ENCODE measurements at regions not wholly inside any gene's neighbourhood (a gene's known extent, or its start where the extent isn't known, plus 50 kb on each side); places are given as distances from the start of the nearest gene placed in this dataset.
A peak's percentile ranks its signal among the peaks of the same experiment; 100 is the strongest.
"Not testable (repeated sequence)": the region's sequence is repeated elsewhere in the genome, so short reads cannot be mapped to it uniquely, and the experiment has no call there.

DNA sequence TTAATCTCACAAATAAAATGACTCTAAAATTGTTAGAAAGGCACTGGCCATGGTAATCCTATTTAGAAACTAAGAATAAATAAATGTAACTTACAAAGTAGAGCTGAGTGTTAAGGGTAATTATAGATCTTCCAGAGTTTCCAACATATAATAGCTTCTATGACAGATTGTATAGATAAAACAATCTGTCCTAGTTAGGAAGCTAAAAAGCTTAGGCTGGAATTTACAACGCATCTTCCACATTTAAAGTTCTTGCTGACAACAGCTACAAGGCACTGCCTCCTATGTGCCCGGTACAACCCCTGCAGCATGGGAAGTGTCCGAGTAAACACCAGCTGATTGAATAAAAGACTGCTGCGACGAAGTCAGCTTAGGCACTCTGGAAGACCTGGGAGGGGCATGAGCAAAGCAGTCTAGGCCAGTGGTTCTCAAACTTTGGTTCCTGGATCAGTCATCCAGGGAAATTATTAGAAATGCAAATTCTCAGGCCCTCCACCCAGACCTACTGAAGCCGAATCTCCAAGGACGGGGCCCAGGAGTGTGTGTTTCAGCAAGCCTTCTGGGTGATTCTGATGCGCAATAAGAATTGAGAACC is 635.6 kb upstream of the TBX3 start:
- no peak for DNase-seq

DNA sequence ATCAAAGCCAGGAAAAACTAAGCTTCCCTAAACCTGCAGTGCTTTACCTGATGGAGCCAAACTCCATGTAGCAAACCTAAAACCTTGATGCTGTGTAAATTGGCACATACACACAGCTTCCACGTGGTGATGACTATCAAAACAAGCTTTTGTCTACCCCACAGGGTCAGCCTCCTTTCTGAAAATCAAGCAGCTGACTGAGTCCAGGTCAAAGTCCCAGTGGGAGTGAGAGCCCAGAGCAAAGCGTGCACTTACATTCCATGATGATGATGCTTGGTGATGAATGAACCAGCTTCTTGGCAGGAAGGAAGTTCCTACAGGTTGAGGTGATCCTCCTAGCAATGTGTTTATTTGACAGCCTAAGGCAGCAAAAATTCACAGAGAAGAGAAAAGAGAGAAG is 630.0 kb upstream of the TBX3 start:
- DNase-seq = no peak

DNA sequence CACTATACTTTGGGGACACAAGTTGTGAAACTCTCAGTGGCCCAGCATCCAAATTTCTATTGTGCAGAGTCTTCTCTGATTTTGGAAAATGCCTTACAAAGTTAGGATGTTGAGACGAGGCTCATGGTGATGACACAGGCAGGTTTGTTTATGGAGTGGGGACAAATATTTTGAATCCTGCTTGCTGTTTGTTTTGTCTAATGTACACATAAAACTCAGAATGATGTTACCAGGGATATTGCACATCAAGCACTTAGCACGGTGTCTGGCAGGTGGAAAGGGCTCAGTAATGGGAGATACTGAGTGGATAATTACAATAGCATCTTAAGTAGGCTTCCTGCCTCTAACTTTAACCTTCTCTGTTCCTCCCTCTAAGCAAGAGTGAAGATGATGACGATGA is 628.9 kb upstream of the TBX3 start:
- no peak for DNase-seq

DNA sequence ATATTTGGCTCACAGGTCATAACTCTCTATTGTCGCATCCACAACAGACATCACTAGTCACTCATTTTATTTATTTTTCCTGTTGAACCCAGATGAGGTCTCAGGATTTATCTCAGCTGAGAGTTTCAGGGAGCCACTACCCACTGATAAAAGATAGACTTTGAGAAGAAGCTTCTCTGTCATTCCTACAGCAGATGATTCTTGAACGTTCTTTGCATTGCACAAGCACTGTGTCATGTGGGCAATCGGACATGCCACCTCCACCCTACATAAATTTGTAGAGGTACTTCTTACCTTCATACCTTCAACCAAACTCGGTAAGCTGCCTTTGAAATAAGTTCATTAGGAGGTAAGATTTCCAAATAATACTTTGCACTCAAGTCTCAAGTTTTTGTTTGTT is 627.9 kb upstream of the TBX3 start:
- no peak for DNase-seq

DNA sequence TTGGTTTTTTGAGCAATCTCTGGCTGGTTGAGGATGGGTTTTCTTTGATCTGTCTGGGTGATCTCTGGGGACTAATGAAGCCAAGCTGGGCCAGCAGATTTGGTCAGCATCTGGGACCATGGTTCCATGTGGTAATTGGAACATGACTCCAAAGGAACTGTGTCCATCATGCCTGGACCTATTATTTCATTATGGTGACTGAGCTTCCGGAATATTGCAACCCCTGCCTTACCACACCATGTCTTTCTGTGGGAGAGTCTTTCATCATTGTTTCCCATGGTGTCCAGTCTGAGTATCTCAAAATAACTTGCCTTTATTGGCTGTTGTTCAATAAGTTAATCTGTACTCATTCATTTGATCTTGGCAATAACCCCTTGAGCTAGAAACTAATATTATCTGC is 624.9 kb upstream of the TBX3 start:
- DNase-seq = no peak

GRCh38 chr12:115306380-115306779 is 622.4 kb upstream of the TBX3 start:
- no peak for DNase-seq

GRCh38 chr12:115305867-115306266 is 621.9 kb upstream of the TBX3 start:
- DNase-seq = no peak

DNA sequence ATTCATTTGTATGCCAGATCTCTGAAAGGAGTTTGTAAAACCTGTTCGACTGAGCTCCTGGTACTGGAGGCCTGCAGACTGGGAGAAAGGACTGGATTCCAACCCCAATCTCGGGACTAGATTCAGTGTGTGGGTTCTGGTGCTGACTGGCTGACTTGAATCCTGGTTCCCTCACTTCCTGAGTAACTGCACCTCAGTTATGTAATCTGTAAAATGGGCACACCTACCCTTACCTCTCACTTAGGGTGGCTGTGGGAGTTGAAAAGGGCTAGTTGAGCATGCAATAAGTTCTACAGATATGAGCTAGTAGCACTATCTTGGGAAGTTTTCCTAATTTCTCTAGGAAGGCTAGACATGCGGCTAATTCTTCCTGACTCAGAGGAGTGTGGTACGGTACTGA is 621.3 kb upstream of the TBX3 start:
- no peak for DNase-seq

DNA sequence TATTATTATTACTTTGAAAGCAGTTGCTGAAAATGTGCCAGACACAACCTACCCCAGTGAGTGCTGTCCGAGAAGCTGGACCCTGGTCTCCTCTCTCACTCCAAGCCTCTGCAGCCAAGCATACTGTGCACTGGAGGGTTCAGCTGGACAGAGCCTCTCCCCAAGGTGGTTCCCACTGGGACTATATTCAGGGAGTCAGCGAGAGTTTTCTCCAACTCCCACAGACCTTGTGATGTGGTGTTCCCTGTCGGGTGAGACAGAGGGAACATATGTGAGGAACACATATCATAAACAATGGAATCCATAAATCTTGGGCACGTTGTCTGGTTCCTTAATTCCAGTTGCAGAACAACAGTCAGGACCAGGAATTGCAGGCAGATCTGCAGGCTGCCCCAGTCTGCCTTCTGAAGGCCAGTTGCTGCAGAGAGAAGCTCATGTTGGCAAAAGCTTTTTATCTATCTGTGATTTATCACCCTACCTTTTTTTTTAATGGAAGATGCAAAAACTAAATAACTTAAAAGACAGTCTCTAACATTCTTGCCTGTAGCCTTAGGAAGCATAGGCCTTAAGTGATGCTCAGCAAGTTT is 619.8 kb upstream of the TBX3 start:
- no peak for DNase-seq

DNA sequence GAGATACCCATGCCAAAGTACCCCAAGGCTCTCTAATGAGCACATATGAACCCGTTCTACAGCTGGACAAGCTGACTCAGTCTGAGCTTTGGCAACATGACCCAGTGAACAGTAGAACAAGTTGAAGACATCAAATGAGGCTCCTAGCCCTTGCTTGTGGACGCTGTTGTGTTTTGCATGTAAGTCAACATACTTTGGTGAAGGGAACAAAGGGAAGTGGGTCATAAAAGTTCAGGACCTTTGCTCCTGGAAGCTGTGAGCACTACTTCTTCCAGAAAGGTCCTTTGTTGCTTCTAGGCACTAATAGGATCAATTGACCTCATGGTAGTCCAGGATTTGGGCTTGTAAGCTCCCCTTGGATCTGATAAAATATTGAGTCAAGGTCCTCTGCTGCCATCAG is 613.5 kb upstream of the TBX3 start:
- DNase-seq = no peak

DNA sequence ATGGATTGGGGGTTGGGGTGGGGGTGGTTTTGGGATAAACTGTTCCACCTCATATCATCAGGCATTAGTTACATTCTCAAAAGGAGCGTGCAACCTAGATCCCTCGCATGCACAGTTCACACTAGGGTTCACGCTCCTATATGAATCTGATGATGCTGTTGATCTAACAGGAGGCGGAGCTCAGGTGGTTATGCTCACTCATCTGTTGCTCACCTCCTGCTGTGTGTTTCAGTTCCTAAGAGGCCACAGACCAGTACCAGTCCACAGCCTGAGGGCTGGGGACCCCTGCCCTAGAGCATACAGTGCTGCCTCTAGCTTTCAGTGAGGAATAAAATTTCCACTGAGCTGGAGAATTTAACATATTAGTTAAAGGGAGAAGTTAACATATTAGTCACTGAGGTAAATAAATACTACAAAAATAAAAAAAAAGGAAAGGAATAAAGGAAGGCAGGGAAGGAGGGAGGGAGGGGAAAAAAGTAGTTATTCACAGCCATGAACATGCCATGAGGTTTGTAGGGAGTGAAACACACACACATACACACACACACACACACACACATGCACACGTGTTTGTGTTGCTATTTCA is 612.7 kb upstream of the TBX3 start:
- DNase-seq = no peak

- no peak for DNase-seq
Observed at GRCh38 chr12:115295886-115296285, 611.9 kb upstream of the TBX3 start.

DNA sequence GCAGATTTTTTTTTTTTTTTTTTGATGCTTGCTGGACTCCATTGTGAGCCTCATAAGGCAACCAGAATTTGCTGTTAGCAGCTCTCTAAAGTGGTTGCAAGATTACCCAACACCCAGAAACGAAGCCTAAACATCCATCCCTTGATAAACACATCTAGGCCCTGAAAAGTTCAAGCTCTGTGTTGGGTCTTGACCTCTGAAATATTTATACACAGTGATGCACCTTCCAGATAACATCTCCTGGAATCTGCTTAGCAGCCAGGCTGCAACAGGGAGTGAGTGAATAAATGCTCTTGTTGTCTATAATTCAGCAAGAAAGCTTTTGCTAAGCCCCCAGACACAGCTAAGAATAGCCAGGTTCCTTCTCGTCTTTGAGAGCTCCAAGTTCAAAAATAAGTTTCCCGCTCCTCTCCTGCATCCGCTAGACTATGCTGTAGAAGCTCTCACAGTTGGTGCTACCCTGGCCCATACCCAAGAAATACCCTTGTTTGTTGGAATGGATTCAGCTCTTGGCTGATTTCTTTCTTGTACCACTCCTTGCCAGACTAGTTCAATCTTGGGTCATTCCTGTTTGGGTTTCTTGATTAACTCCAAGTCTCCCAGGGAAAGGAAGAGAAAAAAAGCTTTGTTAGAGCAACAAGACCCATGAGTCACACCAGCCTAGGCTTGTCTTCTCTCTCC is 610.6 kb upstream of the TBX3 start:
- DNase-seq = peak; percentile 12 to 14

DNA sequence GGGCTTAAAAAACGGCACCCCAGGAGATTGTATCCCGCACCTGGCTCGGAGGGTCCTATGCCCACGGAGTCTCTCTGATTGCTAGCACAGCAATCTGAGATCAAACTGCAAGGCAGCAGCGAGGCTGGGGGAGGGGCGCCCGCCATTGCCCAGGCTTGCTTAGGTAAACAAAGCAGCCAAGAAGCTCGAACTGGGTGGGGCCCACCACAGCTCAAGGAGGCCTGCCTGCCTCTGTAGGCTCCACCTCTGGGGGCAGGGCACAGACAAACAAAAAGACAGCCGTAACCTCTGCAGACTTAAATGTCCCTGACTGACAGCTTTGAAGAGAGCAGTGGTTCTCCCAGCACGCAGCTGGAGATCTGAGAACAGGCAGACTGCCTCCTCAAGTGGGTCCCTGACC is 601.5 kb upstream of the TBX3 start:
- DNase-seq = not testable (repeated sequence)

- no peak for DNase-seq
Observed at GRCh38 chr12:115273456-115273855, 589.5 kb upstream of the TBX3 start.

DNA sequence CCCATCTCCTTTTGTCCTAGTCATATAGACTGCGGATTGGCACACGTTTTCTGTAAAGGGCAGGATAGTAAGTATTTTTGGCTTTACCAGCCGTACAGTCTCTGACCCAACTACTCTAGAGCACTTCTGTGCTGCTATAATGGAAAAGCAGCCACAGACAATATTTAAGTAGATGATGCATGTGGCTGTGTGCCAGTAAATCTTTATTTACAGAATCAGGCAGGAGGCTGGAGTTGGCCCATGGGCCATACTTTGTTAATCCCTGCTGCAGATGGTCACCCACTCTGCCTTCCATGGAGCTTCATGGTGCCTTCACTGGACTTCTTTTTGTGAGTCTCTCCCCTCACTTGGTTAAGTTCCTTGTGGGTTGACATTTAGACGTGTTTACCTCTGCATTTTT is 584.5 kb upstream of the TBX3 start:
- DNase-seq = no peak

DNA sequence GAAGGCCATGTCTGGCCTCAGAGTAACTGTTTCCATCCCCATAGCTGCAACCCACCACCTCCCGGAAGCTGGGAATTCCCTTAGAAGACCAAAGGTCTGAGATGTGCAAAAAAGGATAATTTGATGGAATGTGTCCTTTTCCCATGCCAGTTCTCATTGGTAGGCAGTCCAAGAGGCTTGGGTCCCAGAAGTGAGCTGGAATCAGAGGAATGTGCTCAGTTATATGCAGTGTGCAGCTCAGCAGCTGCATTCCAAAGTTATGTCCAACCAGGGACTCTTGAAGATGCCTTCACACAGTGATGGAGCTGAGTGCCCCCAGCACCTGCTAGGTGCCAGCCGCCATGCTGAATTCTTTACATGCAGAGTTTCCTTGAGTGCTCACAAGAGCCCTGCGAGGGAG is 583.9 kb upstream of the TBX3 start:
- no peak for DNase-seq

DNA sequence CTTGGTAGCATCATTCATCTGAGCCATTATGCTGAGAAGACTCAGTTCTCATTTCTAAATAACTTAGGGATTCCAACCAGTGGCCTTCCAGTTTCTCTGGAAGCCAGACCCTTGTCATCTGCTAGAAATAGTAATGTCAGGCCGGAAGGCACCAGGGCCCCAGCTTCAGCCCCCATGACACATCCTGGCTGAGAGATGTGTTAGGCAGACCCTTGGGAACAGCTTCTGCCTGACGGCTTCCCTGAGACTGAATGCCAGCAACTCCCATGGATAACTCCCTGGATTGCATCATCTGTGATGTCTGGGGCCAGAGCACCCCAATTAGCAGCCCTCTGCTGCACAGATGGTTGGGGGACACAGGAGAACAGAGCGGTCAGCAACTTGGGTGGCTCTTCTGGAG is 583.5 kb upstream of the TBX3 start:
- no peak for DNase-seq

DNA sequence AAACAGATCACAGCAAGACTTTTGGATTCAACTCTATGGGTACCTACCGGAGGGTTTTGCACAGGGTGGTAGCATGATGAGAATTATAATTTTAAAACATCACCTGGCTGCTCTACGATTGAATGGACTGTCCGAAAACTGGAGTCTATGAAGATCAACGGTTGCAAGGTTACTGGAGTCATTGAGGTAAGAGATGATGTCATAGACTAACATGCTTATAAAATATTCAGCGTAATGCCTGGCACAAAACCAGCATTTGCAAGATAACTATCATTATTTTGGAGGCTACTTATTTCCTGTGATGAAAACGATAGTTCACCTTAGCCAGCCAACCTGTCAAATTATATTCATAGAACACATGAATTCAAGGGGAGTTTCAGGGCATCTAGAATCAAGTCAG is 580.6 kb upstream of the TBX3 start:
- no peak for DNase-seq

GRCh38 chr12:115261691-115262398 is 577.9 kb upstream of the TBX3 start:
- no peak for DNase-seq

DNA sequence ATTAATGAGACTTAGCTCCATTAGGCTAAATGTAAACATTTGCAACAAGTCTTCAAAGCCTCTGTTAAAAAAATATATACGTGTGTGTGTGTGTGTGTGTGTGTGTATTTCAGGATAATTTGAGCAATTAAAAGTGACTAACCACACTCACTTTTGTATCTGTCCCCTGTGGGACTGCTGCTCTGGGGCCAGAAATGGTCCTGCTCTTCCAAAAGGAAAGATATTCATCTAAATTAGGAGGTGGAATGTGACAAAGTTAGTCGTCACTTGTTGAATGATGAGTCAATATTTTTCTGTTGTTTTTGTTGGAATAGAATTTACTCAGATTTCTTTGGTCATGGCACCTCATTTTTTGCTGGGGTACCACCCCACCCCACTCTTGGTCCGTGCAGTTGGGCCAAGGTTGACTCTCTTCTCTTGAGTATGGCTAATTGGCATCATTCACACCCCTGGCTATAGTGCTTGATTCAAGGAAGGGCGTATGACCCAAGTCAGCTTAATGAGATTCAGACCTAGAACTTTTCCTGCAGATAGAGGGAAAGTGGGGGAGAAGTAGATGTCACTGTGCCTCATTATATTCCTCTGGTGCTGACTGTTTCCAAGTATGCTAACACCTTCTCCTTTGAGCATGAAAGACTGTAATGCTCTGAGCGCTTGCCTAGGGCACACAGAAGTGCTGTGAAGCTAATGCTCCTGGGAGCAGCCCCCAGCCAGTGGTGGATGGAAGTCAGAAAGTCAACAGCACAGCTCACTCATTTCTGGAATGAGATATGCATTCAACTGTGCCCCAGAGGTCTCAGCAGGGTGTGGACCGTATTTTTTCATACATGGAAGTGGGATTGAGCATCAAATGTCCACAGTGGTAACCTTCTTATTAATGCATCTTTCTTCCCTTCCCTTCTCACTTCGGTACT is 577.0 kb upstream of the TBX3 start:
- no peak for DNase-seq

Data from right lung (tissue), 2 donors.